ENCODE measurements at regions not wholly inside any gene's neighbourhood (a gene's known extent, or its start where the extent isn't known, plus 50 kb on each side); places are given as distances from the start of the nearest gene placed in this dataset.

GRCh38 chr22:47618180-47619010, 855.9 kb downstream of the TBC1D22A start:
- in situ Hi-C loops (cut with HindIII; ENCODE audit: extremely low pct_ligation_motif_present, low pct_unique_long_range_greater_than_20kb), result no loop called here
- Histone ChIP-seq H3K4me3 (replicated peaks in 1 of 3; ENCODE audit: insufficient read depth in 1 of 3, low read depth in 2 of 3, low read length in 3 of 3) (no peak overlapping the region), H3K4me1 (ENCODE audit: insufficient read depth, low read length) (no peaks in the 10 kb centered on the region), H3K79me2 (ENCODE audit: insufficient read depth, low read length) (no peaks in the 10 kb centered on the region), H3K27ac (ENCODE audit: extremely low read length, insufficient read depth, low read length) (no peak overlapping the region), H2AFZ (ENCODE audit: low read length) (no peak overlapping the region), H3K9me3 (ENCODE audit: low read length) (no peaks in the 10 kb centered on the region), H3K36me3 (replicated peaks in 1 of 2; ENCODE audit: control insufficient read depth in 1 of 2, insufficient read depth in 2 of 2, low read length in 2 of 2) (no peaks in the 10 kb centered on the region), H3K27me3 (ENCODE audit: control insufficient read depth in 1 of 2, insufficient read depth in 2 of 2, low read length in 2 of 2) (peaks cover 15 to 49% of the 10 kb centered on the region in 2 experiments), H3K4me2 (ENCODE audit: low read depth, low read length) (no peak overlapping the region), H3K9ac (ENCODE audit: insufficient read depth, low read depth, low read length) (no peak overlapping the region), H4K20me1 (ENCODE audit: insufficient read depth, low read length) (no peaks in the 10 kb centered on the region)
- WGBS (ENCODE audit: low lambda C conversion rate), result 9% methylated on average over 20 of the region's 23 CpGs
- no peak for ATAC-seq
- no peak for DNase-seq (ENCODE audit: low spot score)
- FAIRE-seq, result no peak
- no TSS peak for BruUV-seq (replicated peaks)
- CTCF ChIA-PET (ENCODE audit: low intra/inter-chr PET ratio, low total read pairs), result no interaction called here
- POLR2A ChIA-PET, result no interaction called here
- TF ChIP-seq CEBPG (CRISPR knock-in tag; IDR thresholded peaks at IDR 0.05) (no peak), LBX2 (CRISPR knock-in tag; IDR thresholded peaks at IDR 0.05; ENCODE audit: borderline replicate concordance) (no peak), KDM3A (CRISPR knock-in tag; IDR thresholded peaks at IDR 0.05; ENCODE audit: low read depth) (no peak), ZNF644 (CRISPR knock-in tag; IDR thresholded peaks at IDR 0.05; ENCODE audit: low read depth) (no peak), GTF2F1 (IDR thresholded peaks at IDR 0.05; ENCODE audit: low read length) (no peak), TP53 (CRISPR knock-in tag; conservative IDR thresholded peaks at IDR 0.05) (no peak), AKAP8 (CRISPR knock-in tag; IDR thresholded peaks at IDR 0.05) (no peak), ZNF281 (CRISPR knock-in tag; IDR thresholded peaks at IDR 0.05; ENCODE audit: borderline replicate concordance) (no peak), ZMAT3 (CRISPR knock-in tag; conservative IDR thresholded peaks at IDR 0.05) (no peak), HNRNPK (IDR thresholded peaks at IDR 0.05; ENCODE audit: low read depth, low read length, poor library complexity, severe bottlenecking) (no peak), SOX5 (CRISPR knock-in tag; IDR thresholded peaks at IDR 0.05; ENCODE audit: borderline replicate concordance) (no peak)
- intact Hi-C loops (cut with micrococcal nuclease; ENCODE audit: unreplicated experiment), result no loop called here

Data from HepG2 (cell line).